ENCODE measurements at regions not wholly inside any gene's neighbourhood (a gene's known extent, or its start where the extent isn't known, plus 50 kb on each side); places are given as distances from the start of the nearest gene placed in this dataset.

DNA sequence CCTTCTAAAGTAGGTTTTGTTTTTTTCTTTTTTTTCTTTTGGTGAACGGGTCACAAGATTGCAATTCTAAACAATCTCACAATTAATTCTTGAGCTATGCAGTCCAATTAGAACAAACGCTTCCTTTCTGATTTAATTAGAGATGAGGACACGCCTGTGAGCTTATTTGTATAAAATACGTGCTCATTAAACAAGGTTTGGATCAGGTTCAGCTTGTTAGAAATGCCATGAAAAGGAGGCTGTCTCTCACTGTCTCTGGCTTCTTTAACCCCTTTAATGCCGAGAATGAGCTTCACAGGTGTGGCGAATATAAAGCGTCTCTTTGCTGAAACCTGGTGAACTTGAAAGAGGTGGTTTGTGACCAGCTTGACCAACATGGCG, 191.8 kb downstream of the GAS1 start:
- TF ChIP-seq GATA2 (IDR thresholded peaks at IDR 0.05; ENCODE audit: low read depth, low read length) = no peak
- no peak for TF ChIP-seq GATA3 (IDR thresholded peaks at IDR 0.05; ENCODE audit: low read depth, low read length)
